Kasumi-1 (cell line): ENCODE measurements at regions not wholly inside any gene's neighbourhood (a gene's known extent, or its start where the extent isn't known, plus 50 kb on each side); places are given as distances from the start of the nearest gene placed in this dataset.

Experiments
- DNase-seq, 2 experiments: peaks; one replicate each; lab custom pipeline; 2025; lab: John Stamatoyannopoulos, UW

DNA sequence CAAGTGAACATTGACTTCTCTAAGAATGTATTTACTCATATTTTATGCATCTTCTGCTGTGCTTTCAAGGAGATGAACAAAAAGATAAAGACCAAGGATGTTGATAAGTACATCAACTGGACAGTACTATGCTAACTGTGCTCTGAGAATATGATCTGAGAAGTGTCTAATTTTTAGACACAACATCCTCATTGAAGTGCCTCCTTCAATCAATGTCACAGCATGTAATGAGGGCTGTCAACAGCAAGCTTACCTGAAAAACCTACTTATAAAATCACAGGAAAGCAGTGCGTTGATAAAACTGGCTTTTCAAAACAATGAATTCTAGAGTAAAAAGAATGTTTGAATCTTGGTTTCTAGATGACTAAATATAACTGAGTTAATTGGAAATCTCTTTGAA is 452.9 kb upstream of the DSEL start:
- DNase-seq, result no peak

DNA sequence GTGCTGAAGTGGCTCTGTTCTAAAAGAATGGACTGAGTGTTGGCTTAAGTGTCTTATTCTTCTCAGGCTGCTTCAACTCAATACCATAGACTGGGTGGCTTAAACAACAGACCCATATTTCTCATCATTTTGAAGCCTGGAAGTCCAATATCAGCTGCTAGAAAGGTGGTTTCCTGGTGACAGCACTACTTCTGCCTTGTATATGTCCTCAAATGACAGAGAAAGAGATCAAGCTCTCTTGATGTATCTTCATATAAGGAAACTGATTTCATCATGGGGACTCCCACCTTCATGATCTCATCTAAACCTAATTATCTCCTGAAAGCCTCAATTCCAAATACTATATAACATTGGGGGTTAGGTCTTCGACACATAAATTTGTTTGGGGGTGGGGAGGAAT is 449.7 kb upstream of the DSEL start:
- no peak for DNase-seq

DNA sequence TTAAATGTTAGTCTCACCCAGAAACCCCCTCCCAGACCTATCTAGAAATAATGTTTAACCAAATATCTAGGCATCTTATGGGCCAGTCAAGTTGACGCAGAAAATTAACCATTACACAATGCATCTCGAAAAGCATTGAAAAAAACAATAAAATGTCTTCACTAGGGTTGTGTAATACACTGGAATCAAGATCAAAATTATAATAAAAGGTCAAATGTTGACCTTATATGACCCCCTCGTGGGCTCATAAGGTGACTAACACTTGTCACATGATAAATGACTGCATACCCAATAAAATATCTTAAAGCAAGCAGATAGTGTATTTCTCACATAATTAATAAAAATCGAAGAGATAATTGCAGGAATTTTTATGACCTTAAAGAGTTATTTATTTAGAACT is 447.9 kb upstream of the DSEL start:
- DNase-seq, result no peak

DNA sequence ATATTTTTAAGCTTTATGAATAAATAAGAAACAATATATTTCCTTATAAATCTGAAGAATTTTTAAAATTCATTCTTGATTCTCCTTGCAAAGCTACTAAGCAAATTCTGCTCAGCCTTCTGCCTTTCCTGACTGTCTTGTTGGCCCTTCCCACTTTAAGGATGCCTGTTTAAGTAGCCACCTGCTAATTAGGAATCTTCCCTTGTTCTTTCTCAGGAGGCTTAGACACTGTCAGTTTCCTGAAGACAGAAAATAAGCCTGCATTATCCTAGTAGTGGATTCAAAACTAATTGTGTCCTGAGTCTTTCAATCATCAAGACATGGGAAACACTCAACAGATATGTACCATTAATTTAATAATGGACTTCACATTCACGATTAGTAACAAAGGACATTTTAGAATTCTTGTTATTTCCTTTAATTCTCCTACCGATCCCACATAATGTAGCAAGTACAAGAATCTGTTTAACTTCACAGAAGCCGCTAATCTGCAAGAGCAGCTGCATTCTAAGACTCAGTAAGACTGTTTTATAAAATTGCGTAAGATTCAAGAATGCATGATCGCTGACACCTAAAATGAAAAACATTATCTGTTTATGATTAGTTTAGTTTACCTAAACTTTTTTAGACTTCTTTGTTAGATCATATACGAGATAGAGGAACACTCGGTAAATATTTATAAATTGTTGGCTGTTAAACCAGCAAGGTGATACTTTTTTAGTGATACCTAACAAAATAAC is 445.4 kb upstream of the DSEL start:
- DNase-seq, result no peak

DNA sequence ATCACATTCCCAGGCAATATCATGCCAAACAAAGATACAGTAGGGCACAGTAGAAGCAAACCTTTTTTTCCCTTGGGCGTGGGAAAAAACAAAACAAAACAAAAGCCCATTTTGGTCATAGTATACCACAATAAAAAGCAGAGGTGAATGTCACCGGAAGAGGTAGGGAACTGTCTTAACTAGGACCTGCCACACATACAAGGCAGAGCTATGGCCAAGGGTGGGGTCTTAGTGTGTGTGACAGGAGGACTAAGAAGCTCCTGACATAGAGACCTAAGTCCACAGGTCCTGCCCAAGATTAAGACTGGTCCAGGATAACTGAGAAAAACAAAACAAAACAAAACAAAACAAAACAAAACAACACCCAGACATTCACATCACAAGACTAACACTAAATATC is 441.2 kb upstream of the DSEL start:
- no peak for DNase-seq

DNA sequence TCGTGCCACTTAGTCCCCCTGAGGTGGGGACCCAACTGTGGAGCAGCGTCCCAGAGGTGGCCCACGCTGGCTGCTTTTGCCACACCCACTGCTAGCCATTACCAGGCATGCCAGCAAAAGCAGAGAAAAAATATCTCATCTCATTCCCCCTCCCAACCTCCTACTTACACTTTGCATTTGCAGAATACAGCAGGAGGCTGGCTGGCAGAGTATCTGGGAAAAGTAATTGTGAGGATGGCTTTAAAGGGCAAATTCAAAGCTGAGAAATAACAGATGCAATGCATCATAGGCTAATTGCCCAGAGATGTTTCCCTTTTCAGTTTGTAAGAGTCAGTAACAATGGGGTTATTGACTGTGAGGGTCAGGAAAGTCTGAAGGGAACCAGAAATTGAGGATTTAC is 438.1 kb upstream of the DSEL start:
- DNase-seq, result no peak

DNA sequence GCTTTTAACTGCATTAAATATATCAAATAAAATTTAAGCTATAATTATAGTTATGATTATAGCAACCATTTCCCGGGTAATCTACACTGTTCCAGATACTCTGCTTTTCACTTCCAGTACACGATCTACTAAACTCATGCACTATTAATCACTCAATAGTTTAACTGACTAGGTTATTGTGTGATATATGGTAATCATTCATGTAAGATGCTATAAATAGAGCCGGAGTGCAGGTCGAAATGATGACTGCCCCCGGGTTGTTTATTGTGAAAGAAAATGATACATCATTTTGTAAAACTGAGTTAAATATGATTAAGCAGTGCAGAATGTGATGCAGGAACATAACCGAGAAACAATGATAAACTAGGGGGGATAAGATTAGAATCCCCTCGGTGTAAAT is 434.6 kb upstream of the DSEL start:
- DNase-seq, result no peak

DNA sequence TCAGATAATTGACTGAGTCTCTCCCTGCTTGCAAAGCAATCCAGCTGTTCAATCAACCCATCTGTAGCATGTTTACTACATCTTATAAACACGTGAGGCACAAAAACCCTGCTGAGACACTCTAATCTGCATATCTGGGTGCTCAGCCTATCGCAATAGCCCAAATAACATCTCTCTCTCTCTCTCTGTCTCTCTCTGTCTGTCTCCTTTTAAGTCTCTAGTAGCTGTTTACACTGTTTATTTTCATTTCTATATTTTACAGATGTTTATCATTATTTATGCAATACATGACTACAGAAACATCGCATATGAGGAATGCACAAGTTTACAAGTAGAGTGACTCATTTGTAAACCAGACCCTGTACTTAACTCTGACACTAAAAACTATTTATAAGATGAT is 422.1 kb upstream of the DSEL start:
- no peak for DNase-seq

DNA sequence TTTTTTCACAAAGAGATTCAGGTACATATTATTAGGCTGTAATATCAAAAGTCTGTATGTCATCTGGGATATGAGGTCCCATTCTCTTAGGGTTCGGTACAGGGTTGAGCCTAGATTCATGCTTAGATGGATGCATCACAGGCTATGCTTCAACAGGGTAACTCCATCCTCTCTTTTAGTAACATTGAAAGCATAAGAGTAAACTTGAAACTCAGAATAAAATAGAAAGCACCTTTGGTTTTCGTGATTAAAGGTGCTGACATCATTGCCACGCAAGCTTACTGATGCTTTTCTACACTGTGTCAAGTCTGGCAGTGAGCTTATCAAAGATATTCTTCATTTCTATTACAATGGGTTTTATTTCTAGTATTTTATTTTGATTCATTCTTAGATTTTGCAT is 419.1 kb upstream of the DSEL start:
- DNase-seq, result no peak

DNA sequence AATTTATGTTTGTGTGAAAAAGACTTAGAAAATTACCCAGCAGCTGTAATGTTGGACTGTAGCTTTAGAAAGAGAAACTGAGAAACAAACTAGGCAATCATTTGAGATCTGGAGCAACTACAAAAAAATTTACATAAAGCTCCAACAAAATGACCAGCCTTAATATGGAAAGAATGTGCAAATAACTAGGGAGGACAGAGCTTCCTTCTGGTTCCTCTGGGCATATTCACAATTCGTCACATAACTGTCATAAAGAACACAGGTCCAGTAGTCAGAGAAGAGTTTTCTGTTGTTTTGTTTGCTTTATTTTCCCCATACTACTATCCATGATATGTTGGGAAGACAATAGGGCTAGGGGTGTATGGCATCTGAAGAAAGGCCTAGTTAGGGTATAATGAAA is 416.8 kb upstream of the DSEL start:
- no peak for DNase-seq

DNA sequence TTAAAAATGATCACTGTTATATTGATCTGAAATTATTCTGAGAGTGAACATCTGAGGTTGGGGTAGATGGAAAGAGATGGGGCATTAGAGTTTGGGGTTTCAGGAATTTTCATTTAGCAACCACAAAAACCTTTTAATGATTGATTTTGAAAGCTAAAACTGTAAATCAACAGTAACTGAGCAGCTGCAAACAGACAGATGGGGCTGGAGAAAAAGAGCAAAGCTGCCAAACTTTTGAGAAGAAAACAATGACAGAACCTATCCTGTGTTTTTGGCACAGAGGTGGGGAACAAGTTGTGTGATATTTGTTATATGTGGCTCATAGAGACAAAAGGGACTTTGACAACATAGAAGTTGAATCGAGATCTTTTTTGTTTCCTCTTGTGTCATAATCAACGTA is 415.8 kb upstream of the DSEL start:
- no peak for DNase-seq

DNA sequence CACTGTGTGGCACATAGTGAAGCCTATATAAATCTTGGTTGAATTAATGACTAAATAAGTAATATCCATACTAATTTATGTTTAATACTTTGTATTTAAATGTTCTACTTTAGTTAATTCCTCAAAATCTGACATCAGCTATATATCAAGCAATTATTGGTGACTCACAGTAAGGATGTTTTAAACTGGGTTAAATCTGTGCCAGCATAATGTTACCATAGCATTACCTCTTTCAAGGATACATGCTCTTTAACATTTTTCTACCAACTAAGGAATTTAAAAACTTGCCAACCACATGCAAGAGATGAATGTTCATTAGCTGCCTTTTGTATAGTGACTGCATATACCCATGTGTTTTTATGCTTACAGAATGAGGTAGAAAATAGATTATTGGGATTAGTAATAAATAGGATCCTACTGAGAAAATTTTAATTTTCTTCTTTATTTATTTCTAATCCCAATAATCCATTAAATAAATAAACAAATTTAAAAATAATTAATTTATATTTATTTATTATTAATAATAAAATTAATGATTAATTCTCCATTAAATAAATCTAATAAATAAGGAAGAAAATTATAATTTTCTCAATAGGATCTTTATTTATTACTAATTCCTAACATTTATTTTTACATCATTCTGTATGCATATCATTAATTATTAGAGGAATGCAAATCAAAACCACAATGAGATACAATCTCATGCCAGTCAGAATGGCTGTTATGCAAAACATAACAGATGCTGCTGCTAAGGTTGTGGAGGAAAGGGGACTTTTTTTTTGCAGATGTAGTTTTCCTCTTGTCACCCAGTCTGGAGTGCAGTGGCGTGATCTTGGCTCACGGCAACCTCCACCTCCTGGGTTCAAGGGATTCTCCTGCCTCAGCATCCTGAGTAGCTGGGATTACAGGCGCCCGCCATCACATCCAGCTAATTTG is 410.7 kb upstream of the DSEL start:
- no peak for DNase-seq

DNA sequence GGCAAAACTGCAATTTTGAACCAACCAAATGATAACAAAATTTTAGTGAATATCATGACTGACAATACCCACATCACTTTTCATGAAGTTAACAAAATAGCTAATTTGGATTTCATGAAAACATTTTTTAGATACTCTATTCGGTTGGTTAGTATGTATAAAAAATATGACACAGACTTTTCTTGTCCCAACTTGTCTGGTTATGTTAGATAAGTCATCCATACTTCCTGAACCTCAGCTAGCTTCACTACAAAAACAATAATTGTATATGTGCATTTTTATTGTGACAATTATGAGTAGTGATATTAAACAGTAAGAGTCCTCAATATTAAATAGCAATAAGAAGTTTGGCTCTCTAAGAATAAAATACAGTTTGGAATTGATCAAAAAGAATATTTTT is 408.1 kb upstream of the DSEL start:
- no peak for DNase-seq

DNA sequence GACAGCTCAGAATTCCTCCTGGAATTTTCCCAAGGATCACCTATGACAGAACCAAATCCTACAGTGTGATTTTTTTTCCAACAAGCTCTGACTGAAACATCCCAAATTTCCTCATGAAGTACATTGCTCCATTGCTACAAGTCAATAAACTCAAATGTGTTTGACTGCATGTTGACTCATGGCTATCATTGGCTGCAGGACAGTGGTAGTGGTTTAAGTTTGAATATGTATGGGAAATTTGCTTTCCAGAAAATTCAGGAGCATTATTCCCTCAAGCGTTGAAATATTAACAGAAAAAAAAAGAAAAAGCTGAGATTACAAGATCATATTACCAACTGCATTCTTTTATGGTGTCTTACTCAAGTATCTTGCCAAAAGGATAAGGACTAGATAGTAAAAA is 402.8 kb upstream of the DSEL start:
- no peak for DNase-seq

DNA sequence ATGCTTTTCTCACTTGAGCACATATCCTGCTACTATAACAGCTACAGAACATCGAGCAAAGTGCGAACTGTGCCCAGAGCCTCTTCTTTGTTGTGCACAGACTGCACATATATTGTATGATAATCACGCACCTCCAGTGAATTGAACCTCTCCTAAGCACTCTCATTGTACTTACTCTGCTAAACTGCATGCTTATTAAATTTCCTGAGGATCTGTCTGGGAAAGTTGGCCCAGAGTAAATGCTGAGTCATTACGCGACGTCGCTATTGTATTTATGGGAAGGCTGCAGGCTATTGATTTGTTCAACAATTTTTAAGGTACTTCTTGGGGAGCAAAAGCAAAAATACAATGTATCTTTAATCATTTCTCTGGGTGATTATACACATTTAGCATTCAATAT is 399.6 kb upstream of the DSEL start:
- DNase-seq, result no peak

DNA sequence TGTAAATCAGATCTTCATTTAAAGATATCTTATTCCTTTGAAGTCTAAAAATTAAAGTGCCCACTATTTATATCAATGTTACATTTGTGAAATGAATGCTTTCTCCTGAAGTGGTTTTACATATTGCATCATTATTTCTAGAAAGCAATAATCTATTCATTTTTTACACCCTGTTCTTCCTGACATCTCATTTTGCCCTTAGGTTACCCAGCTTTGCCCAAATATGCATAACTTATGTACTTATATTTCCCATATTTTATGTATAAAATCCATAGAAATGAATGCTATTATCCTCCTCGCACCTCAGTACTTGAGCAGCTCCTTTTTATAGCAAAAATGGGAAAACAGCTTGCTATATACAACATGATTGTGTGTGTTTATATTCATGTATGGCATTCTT is 396.5 kb upstream of the DSEL start:
- DNase-seq, result no peak

DNA sequence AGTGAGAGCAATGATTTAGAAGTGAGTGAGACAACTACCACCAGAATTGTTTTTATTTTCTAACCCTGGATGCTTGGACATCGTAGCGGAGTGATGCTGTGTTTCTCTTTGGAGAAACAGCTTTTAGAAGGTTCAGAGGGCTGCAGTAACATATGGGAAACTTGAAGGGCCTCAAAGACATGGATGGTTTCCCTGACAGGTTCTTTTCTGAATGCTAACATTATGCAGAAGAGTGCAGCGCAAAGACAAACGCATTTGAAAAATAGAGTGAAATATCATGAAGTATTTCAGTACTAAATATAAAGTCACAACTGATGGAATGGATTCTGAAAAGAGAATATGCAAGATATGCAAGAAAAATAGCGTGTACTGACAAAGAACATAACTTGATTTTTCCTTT is 385.1 kb upstream of the DSEL start:
- no peak for DNase-seq

DNA sequence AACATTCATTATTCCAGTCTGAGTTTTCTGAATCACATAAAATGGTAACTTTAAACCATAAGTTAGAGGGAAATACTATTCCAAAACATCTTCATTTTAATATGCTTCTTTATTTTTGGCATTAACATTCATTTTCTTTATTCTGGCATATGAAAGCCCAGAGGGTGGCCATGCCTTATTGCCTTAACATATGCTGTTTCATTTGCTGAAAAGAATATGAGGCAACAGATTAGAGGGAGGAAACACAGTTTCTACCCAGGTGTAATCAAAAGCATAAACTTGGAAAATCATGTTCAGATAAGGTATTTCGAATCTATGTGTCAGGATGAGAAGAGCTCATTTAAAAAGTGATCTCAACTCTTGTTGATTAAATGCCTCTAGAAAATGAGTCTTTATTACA is 379.9 kb upstream of the DSEL start:
- no peak for DNase-seq

DNA sequence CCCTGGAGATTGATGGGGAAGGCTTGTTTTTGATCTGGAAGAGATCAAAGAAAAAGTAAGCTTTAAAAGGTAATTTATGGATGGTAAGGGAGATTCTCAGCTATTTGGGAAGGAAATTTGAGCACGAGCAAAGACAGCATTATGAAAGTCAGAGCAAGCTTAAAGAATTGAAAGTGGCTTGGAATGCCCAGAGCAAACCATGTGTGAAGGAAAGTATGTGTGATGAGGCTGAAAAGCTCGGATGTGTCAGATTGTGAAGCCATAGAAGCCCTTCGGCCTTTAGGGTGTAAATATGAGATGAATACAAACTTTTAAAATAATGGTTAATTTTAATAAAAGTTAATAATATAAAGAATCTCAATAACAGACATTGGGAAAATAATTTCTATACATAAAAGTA is 377.4 kb upstream of the DSEL start:
- no peak for DNase-seq

DNA sequence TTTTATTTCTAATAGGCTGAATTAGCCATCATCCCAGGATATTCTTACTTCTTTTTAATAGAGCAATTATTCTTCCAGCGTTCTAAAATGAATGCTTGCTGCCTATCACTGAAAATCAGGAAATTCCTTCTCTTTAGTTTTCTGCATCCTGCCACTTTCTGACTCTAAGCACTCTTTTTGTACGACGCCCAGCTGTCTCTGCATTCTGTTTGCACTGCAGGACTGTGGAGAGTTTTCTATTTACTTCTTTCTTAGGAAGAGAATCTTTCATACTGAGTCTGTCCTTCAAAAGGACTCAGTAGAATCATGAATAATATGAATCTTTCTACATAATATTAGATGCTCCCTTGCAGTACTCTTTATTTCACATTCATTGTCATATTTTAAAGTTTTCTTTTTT is 360.4 kb upstream of the DSEL start:
- no peak for DNase-seq

DNA sequence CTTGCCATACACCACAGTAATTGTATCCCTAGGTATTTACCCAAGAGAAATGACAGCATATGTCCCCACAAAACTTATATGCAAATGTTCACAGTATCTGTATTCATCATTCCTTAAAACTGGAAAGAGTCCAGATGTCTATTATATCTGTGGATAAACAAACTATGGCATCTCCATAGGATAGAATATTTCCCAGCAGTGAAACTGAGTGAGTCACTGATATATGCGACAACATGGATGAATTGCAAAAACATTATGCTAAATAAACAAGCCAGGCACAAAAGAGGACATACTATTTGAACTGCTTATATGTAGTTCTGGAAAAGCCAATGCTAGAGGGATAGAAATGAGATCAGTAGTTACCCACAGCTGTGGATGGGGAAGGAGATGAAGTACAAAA is 359.4 kb upstream of the DSEL start:
- DNase-seq, result no peak

DNA sequence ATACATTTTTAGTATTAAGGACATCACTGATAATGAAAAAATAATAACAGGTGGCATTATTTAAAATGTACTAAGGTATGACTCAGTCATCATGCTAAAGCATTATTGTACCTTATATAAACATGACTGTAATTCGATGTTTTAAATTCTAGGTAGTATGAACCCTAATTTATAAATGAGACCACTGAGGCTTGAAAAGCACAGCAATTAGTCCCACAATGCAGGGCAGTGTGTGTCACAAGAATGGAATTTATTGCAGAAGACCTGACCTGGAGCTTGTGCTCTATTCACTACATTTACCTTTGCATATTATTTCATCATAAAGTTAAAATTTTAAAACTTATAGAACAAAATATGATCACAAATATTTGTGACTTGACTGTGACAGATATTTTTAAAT is 358.5 kb upstream of the DSEL start:
- DNase-seq, result no peak

DNA sequence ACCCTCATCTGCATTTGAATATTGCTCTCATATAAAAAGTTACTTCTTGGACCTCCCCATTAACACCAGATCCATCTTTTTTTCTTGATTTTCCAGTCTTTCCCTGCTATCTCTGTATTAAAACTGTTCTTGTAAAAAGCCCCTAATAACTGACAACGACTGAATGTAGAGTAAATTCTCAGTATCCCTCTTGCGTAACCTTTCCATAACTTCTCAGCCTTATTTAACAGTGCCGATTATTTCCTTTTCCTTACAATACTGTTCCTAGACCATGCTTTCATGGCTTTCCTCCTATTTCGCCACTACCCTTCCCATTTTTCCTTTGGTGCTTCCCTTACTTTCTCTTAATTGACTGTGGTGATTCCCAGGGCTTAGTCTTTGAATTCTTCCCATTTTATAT is 348.9 kb upstream of the DSEL start:
- no peak for DNase-seq
